ENCODE measurements at regions not wholly inside any gene's neighbourhood (a gene's known extent, or its start where the extent isn't known, plus 50 kb on each side); places are given as distances from the start of the nearest gene placed in this dataset.
A peak's percentile ranks its signal among the peaks of the same experiment; 100 is the strongest.
"Not testable (repeated sequence)": the region's sequence is repeated elsewhere in the genome, so short reads cannot be mapped to it uniquely, and the experiment has no call there.

DNA sequence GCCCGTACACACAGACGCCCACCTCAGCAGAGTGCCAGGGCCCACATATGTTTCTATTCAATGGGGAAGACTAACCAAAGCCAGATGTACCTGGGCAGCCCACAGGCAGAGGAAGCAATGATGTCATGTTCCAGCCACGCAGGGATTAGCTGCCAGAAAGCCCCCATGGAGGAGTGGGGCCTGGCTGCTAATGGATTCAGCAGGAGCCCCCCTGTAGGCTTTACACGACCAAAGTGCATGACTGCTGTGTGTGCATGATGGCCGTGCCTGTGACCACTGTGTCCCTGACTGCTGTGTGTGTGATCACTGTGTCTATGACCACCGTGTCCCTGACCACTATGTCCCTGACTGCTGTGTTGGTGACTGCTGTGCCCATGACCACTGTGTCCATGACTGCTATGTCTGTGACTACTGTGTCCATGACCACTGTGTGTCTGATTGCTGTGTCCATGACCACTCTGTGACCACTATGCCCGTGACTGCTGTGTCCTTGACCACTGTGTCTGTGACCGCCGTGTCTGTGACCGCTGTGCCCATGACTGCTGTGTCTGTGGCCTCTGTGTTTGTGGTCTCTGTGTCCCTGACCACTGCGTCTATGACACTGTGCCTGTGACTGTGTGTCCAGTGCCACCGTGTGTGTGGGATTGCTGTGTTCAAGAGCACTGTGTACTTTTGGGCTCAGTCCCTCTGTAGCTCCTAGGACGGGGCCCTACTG, 409.3 kb downstream of the RPS24 start:
- DNase-seq: no peak

- DNase-seq: no peak
Observed at GRCh38 chr10:78443900-78444571, 410.4 kb downstream of the RPS24 start.

DNA sequence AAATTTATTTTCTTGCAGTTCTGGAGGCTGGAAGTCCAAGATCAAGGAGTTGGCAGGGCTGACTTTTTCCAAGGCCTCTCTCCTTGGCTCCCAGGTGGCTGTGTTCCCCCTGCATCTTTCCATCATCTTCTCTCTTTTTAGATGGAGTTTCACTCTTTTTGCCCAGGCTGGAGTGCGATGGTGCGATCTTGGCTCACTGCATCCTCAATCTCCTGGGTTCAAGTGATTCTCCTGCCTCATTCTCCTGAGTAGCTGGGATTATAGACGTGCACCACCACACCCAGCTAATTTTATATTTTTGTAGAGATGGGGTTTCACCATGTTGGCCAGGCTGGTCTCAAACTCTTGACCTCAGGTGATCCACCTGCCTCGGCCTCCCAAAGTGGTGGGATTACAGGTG, 411.1 kb downstream of the RPS24 start:
- not testable (repeated sequence) for DNase-seq

- DNase-seq: no peak
Observed at GRCh38 chr10:78445308-78445707, 411.6 kb downstream of the RPS24 start.

GRCh38 chr10:78448470-78448869, 414.8 kb downstream of the RPS24 start:
- DNase-seq: no peak

- DNase-seq: no peak
Observed at GRCh38 chr10:78448994-78449418, 415.3 kb downstream of the RPS24 start.

DNA sequence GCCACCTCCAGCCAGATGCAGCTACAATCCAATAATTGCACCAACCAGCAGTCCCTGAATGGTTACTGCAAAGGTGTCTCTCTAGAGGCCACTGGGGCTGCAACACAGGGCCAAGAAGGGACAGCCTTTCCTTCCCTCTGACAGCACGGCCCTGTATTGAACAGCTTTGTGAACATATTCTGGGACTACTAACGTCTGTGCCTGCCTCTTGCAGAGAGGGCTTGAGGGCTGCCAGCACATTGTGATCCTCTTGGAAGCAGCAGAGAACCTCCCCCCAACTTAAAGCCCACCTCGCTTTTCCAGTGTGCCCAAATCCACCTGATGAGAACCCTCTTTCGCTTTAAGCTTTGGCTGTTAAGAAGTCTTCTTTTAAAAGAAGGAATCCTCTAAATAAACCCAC, 415.9 kb downstream of the RPS24 start:
- no peak for DNase-seq

DNA sequence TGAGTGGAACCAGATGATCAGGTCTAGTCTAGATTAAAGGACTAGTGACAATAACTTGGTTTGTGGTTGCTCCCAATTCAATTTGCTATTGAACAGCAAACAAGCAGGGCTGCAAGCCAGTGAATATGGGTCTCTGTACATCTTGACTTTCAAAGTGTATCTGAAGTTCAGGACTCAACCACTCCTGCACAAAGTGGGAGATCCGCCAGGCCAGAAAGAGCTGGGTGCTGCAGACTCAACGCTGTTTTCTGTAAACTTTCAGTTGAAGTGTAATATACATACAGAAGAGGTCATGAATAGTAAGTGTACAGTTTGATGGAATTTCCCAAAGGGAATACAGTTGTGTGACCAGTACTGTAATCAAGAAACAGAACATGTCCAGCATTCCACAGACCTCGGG, 416.6 kb downstream of the RPS24 start:
- DNase-seq: no peak

DNA sequence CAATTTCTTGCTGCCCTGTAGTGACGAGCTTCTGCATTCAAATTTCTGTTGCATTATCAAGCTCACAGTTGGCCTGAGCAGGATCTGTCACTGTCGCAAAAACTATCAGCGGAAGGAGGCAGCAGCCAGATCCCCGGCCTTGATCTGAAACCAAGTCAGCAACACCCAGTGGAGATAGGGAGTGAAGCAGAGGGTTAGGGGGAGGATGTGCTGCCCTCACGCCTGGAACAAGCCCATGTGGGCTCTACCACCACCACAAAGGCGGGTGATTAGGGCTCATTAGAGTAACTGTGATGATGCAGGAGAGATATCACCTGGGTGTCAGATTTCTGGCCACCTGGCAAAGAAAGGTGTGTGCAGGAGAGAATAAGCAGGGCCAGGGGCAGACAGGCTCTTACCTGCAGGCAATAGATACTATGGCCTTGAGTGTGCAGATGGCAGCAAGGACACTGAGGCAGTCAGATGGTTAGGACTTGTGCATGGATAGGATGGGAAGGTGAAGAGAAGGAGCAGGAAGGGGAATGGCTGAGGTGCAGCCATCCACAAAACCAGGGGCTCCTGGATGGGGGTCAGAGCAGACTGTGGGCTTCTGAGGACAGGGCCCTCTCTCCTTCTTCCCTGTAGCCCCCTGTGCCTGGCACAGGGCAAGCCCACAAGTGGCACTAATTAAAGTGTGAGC, 417.3 kb downstream of the RPS24 start:
- DNase-seq: peak; percentile 70

DNA sequence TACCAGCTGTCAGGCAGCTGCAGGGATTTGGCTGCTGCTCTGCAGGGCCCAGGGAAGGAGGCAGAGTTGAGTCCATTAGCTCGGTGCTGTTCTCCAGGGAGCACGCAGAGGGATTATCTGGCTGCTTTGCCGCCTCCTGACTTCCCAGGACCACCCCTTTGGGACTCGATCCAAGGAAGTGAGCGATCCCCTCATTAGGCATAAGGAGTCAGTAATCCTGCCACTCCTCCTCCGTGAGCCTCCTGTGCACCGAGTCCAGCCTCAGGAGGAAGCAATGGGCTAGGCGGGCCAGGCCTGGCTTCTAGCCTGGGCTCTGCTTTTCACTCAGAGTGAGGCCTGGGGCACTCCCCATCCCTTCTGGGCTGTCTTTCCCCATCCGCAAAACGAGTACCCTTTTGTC, 417.9 kb downstream of the RPS24 start:
- DNase-seq: peak; percentile 54

GRCh38 chr10:78454123-78454645, 420.5 kb downstream of the RPS24 start:
- no peak for DNase-seq

DNA sequence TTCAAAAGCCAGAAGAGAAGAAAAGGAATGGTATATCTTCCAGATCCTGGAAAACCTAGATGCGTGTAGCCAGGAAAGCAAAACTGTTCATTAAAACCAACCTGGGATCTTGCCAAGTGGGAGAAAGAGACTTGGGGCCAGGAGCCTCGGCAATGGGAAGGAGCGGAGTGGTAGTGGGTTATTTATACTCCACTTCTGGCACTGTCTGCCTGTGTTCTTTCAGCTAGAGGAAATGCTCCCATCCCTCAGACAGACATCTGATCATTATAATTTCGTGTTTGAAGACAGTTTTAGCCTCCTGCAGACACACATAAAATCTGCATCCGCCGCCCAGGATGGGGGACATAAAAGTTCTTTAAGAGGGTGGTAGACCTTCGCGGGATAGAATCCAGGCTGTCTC, 421.6 kb downstream of the RPS24 start:
- DNase-seq: no peak

DNA sequence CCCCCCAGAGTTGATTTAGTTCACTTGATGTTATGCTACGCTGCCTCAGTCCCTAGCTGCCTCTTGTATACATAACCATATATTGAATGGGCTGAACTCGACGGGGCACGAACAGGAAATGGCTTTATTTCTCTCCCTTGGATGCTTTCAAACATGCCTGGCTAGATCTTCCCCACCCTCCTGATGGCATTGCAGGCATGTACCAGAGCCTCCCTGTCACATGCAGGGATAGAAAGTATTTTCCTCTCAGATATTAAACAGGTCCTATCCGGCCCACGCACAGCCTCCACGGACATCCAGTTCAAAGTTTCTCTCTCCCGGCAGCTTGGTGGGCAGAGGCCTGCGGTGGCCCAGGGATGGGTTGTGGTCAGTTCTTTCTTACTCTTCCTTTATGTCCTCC, 422.1 kb downstream of the RPS24 start:
- DNase-seq: no peak

GRCh38 chr10:78456649-78457400, 423.2 kb downstream of the RPS24 start:
- DNase-seq: no peak

DNA sequence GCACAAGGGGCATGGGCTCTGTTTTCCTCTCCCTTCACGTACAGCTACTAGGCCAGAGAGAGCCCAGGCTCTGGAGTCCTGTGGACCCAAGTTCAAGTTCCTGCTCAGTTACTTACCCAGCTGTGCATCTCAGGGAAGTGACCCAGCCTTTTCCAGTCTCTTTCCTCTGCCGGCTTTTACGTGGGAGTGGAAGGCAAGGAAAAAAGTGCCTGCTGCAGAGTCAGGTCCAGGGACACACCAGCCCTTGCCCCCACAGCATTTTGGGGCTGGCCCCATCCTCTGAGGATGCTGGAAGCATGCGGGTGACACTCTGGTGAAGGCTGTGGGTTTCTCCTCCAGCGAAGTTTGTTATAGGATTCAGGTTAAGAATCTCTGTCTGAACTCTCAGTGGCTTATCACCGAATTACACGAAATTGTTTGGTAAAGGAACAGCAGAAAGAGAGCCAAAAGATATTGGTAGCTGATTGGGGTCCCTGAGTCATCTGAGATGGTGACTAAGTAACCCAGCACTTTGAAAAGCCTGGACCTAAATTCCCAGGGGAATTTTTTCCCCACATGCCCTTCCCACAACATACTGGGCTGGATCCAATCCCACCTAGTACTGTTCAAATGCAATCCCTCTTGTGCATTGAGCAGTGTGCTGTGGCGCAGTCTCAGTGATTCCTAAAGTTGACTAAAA, 424.3 kb downstream of the RPS24 start:
- no peak for DNase-seq

DNA sequence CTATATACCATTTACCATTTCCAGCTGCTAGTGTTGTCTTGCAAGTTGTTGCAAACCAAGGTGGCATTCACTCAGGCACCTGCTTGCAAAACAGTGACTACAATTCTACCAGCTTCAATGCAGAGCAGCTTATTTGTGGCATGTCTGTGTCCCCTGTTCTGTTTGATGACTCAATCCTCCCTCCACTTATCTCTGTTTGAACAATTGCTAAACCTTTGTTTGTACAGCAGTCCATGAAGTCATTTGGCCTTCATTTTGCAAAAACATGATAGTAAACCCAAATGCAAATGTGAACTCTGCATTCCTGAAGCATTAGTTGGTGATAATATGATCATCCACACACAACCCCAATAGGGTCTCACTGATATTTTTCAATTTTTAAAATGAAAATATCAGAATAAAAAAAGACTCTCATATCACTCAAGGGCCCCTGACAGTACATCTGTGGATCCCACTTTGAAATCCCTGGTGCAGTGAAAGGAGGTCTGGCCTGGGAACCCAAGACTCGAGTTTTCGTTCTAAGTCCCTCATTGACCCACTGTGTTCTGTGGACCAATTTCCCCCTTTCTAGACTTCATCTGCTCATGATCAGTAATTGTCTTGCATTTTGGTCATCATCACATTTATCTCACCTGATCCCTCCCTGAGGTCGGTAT, 425.4 kb downstream of the RPS24 start:
- DNase-seq: peak; percentile 76

DNA sequence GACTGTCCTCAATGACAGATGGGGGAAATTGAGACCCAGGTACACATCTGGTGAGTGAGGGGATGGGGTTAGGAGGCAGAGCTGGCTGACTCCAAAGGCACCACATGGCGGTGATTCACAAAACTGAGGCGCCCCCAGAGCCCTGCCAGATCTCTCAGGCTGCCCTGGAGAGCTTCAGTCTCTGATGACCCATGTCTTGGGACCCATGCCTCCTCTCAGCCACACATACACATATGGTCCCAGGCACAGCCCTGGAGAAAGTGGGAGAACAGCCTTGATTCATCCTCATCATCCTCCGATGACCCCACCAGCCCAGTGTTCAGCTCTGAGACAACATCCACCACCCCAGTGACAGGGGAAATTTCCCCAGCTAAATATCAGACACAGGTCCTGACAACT, 426.0 kb downstream of the RPS24 start:
- DNase-seq: no peak

DNA sequence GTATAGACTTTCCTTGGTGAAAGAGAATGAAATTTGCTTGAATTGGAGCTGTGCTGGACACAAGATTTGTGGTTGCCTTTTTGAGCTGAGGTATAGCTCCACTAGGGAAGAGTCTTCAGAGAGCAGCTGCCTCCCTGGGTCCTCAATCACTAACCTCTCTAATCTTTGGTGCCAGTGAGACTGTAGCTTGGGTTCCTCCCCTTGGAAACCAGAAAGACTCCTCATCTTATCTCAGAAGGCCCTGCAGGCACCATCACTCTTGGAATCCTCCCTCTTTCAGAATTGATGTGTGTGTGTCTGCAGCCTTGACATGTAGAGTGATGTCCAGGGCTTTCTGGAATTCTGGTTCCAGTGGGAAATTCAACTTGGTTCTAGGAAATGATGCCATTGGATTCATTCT, 426.5 kb downstream of the RPS24 start:
- DNase-seq: no peak

DNA sequence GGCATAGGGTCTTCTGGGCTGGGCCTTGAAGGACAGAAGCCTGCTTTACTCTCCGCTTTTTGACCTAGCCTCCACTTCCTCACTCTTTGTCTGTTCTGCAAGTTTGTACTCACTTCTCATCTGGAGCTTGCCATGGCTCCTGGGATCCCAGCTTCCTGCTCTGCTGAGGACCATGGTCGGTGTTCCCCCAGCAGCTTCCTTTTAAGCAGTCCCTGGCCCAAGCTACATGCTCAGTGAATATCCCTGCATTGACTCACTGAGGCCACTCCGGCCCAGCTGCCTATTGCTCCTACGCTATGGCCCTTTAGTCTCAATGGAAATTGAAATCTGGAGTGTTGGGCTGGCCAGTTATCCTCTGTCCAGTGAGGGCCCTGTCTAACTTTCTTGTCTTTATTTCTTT, 427.7 kb downstream of the RPS24 start:
- no peak for DNase-seq

DNA sequence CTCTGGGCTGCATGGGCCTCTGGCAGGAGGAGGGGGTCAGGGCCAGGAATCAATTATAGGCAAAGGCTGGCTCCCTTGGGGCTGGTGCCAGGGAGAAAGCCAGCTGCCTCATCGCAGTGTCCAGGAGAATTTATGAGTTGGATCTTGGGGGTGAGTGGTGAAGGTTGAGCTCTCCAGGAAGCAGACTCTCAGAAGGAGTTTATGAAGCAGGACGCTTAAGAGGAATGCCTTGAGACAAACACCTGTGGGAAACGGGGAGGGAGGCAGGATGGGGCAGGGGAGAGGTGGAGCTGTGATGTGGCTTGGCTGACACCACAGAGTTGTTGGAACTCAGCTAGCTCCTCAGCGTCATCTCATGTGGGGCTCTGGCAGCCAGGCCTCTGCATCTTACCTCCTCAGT, 428.5 kb downstream of the RPS24 start:
- DNase-seq: no peak

DNA sequence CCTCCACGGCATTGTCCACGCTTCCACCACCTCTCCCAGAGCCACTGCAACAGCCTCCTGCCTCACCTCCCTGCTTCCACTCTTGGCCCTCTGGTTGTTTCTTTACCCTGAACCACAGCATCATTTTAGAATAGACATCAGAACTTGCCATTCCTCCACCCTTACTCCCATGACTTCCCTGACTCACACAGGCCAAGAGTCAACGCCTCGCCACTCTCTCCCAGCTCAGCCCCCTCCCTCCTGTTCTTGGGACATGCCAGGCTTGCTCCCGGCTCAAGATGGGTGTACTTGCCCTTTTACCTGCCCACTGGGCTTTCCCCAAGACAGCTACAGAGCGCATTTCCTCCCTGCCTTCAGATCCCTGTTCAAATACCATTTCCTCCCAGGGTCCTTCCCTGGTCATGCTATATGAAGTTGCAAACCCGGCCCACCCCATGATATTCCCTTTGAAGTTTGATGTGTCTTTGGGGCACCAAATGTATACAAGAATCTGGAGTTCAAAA, 429.1 kb downstream of the RPS24 start:
- no peak for DNase-seq
